NB4 (cell line): ENCODE measurements at regions not wholly inside any gene's neighbourhood (a gene's known extent, or its start where the extent isn't known, plus 50 kb on each side); places are given as distances from the start of the nearest gene placed in this dataset.
"Not testable (repeated sequence)": the region's sequence is repeated elsewhere in the genome, so short reads cannot be mapped to it uniquely, and the experiment has no call there.

Source experiments
- DNase-seq: peaks from one replicate; pipeline ENCODE4 v3.0.0; 2010; ENCODE audit warnings: low read depth
- H3K4me3 ChIP-seq: one replicate; pipeline ENCODE4 v1.5.1; 2011; ENCODE audit warnings: mild to moderate bottlenecking, low read depth, low read length, moderate library complexity
- MYC ChIP-seq: IDR thresholded peaks from 2 replicates; pipeline ENCODE4 v1.6.1; 2011; ENCODE audit warnings: low read depth, low read length
- POLR2A ChIP-seq: IDR thresholded peaks from 2 replicates; pipeline ENCODE4 v1.6.1; 2011; ENCODE audit warnings: mild to moderate bottlenecking; ENCODE audit not compliant: insufficient read length; ENCODE audit errors: extremely low read depth
- TF ChIP-seq, protein P1 (sequence below): IDR thresholded peaks from 2 replicates; pipeline ENCODE4 v1.6.1; 2011; ENCODE audit warnings: low read depth, low read length
- TF ChIP-seq, protein P2 (sequence below): IDR thresholded peaks from one replicate; pipeline ENCODE4 v1.5.1; 2012; ENCODE audit warnings: low read depth, low read length

DNA sequence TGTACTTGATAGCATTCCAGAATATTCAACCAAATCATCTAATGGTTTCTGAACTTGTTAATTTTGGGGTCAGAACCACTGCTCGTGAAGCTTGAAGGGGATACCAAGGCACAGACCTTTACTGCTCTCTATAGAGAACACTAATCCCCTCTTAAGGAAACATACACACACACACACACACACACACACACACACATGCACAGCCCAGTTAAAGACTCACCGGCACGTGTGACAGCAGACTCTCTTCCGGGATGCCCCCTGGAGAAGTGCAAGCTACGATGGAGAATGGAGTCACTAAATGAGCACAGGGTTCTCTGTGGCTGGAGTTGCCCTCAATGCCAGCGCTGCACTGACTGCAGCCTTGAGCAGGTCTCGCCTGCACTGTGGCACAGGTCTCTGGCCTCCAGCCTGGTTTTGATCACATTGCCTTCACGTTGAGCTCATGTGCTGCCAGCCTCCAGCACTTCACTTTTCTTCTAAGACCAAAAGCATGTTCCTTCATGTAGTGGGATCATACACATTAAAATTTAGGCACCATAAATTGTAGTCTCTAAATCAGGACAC is 300.8 kb downstream of the POM121L12 start:
- TF ChIP-seq MYC, result no peak
- no peak overlapping the region for H3K4me3 ChIP-seq
- DNase-seq, result no peak

GRCh38 chr7:53340220-53340619 is 304.8 kb downstream of the POM121L12 start:
- H3K4me3 ChIP-seq, result no peak overlapping the region
- TF ChIP-seq MYC, result no peak
- TF ChIP-seq, protein P1, sequence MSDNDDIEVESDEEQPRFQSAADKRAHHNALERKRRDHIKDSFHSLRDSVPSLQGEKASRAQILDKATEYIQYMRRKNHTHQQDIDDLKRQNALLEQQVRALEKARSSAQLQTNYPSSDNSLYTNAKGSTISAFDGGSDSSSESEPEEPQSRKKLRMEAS, result no peak
- TF ChIP-seq, protein P2, sequence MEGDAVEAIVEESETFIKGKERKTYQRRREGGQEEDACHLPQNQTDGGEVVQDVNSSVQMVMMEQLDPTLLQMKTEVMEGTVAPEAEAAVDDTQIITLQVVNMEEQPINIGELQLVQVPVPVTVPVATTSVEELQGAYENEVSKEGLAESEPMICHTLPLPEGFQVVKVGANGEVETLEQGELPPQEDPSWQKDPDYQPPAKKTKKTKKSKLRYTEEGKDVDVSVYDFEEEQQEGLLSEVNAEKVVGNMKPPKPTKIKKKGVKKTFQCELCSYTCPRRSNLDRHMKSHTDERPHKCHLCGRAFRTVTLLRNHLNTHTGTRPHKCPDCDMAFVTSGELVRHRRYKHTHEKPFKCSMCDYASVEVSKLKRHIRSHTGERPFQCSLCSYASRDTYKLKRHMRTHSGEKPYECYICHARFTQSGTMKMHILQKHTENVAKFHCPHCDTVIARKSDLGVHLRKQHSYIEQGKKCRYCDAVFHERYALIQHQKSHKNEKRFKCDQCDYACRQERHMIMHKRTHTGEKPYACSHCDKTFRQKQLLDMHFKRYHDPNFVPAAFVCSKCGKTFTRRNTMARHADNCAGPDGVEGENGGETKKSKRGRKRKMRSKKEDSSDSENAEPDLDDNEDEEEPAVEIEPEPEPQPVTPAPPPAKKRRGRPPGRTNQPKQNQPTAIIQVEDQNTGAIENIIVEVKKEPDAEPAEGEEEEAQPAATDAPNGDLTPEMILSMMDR, result no peak
- TF ChIP-seq POLR2A, result no peak
- DNase-seq, result no peak

DNA sequence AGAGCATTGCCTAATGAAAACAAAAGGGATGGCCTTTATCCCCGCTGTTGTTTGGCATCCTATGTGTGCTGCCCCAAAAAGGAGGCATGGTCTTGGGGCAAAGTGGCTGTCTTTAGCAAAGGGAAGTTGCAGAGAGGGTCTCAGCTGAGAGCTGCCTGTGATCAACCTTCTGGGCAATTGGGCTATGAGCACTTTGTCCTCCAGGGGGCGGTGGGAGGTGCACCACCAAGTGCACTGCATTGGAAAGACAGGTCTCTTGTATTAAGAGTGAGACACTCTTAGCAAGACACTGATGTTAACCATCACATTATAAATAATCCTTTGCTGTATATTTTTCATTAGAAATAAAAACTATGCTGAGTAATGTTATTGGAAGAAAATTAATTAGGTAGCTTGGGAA is 314.8 kb downstream of the POM121L12 start:
- peak; percentile 57 for DNase-seq
- H3K4me3 ChIP-seq, result no peak overlapping the region
- TF ChIP-seq POLR2A, result no peak
- TF ChIP-seq, protein P2, result peak; percentile 98

- no peak for DNase-seq
- TF ChIP-seq, protein P2, result no peak
- TF ChIP-seq, protein P1, result no peak
- TF ChIP-seq MYC (no peak), POLR2A (no peak)
- H3K4me3 ChIP-seq, result no peak overlapping the region
Observed at GRCh38 chr7:53351681-53352080, 316.2 kb downstream of the POM121L12 start.

GRCh38 chr7:53358269-53358668 is 322.8 kb downstream of the POM121L12 start:
- H3K4me3 ChIP-seq, result no peak overlapping the region
- DNase-seq, result no peak
- TF ChIP-seq, protein P2, result no peak
- TF ChIP-seq, protein P1, result no peak
- TF ChIP-seq POLR2A (no peak), MYC (no peak)

DNA sequence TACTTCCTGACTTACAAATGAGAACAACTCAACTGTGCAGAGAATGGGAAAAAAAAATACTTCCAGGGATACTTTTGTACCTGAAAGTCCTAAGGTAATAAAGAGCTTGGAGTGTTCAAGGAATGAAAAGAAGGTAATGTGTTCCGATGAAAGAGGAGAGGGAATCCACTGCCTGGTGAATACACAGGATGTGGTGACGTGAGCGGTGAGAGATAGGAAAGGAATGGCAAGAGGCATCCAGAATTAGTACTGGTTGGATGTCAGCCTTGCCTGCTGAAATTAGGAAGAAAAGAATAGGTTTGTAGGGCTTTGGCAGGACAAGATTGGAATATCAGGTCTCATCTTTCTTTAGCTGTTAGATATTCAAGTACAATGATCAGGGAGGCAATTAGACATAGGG is 347.7 kb downstream of the POM121L12 start:
- TF ChIP-seq POLR2A, result no peak
- TF ChIP-seq, protein P2, result no peak
- no peak for TF ChIP-seq MYC
- TF ChIP-seq, protein P1, result no peak
- DNase-seq, result no peak
- H3K4me3 ChIP-seq, result no peak overlapping the region

DNA sequence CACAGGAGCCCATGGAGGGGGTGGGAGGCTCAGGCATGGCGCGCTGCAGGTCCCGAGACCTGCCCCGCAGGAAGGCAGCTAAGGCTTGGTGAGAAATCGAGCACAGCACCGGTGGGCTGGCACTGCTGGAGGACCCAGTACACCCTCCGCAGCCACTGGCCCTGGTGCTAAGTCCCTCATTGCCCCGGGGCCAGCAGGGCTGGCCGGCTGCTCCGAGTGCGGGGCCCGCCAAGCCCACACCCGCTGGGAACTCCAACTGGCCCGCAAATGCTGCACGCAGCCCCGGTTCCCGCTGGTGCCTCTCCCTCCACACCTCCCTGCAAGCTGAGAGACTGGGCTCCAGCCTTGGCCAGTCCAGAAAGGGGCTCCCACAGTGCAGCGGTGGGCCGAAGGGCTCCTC is 349.8 kb downstream of the POM121L12 start:
- DNase-seq, H3K4me3 ChIP-seq: not testable (repeated sequence)
